Transverse colon (tissue), 4 donors: ENCODE measurements at regions not wholly inside any gene's neighbourhood (a gene's known extent, or its start where the extent isn't known, plus 50 kb on each side); places are given as distances from the start of the nearest gene placed in this dataset.

Source experiments
- CTCF ChIP-seq, 5 experiments: fragments of 200-600 bp in 3 of 5; fragments of 450-650 bp in 2 of 5; sonication (generic) in 3 of 5; IDR thresholded peaks; 1 replicate in 2 of 5; 2 replicates in 3 of 5; pipeline ENCODE4 v1.5.1; 2016 to 2017; ENCODE audit warnings: antibody characterized with exemption in 5 of 5, inconsistent platforms in 3 of 5, mild to moderate bottlenecking in 2 of 5, moderate library complexity in 1 of 5
- EP300 ChIP-seq: sonication (generic); formaldehyde crosslinking; IDR thresholded peaks from one replicate; pipeline ENCODE4 v1.6.1; 2017; ENCODE audit warnings: antibody characterized with exemption, low read depth
- POLR2AphosphoS5 ChIP-seq, 3 donors: sonication (generic); formaldehyde crosslinking; IDR thresholded peaks; one replicate each; pipeline ENCODE4 v1.6.1; 2016; ENCODE audit warnings: antibody characterized with exemption in 3 of 3

GRCh38 chr10:109250152-109250551 is 673.2 kb downstream of the XPNPEP1 start:
- TF ChIP-seq CTCF (IDR thresholded peaks at IDR 0.05) (no peak), EP300 (no peak), POLR2AphosphoS5 (IDR thresholded peaks at IDR 0.05) (no peak)
